NCI-H1417 (cell line): ENCODE measurements at regions not wholly inside any gene's neighbourhood (a gene's known extent, or its start where the extent isn't known, plus 50 kb on each side); places are given as distances from the start of the nearest gene placed in this dataset.
"Not testable (repeated sequence)": the region's sequence is repeated elsewhere in the genome, so short reads cannot be mapped to it uniquely, and the experiment has no call there.

Experiments used
- DNase-seq, 3 experiments: peaks; one replicate each; lab custom pipeline; 2025; lab: John Stamatoyannopoulos, UW

DNA sequence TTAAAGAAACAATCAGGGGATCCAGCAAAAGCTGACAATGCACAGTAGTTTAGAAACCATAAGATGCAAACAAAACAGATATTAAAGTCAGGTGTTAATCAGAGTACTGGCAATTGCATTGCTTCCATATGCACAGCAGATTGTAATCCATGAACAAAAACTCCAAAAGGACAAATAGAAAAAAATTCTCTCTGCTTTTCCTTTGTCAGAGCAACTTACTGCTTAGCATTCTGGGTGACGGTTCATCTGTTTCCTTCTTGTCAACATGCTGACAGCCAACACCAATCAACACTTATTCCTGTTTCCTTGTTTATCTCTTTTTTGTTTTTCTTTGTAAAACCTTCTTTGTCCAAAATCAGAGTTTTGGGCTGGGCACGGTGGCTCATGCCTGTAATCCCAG is 473.1 kb downstream of the XIRP2 start:
- DNase-seq = no peak

DNA sequence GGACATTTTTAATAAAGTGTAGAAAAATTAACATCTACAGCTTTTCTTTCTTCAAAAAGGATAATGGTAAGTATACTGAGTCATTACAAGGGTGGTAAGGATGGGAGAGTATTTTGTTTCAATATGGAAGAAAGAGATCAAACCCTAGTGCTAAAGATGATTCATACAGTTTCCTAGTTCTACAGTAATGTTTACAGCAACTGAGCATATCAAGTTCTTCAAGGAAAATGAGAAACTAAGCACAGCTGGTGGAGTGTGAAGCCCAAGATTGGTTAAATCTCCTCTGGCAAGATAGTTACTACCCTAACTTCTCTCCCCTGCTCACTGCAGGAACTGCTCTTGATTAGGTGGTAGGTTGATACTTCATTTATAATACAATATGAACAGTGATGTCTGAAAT is 467.5 kb downstream of the XIRP2 start:
- no peak for DNase-seq

DNA sequence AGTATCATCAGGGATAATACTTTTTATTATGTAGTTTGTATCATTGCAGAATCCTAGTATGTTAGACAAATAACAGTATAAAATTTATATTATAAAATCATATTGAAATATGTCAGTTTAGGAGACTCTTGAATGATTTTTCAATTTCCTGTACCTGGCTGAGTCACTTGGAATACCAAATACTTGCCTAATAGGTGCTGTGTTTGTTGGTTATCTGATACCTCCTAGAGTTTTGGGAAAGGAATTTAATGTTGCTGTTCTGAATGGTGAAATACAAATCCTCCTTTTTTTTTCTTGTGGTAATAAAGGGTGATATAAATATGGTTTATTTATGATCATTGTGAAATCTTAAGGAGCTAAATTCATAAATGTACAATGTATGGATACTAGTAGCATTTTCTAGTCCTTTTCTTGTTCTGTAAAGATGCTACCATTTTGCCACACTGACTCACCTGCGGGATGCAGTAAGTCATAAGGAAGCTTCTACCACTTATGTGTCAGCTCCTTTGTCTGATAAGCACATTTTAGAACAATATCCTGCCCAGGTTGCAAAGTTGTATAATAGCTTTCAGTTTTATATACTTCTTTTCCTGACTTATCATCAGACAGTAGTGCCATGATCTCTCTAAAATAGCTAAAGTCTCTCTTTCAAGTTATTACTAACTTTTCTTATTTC is 465.5 kb downstream of the XIRP2 start:
- DNase-seq = no peak

DNA sequence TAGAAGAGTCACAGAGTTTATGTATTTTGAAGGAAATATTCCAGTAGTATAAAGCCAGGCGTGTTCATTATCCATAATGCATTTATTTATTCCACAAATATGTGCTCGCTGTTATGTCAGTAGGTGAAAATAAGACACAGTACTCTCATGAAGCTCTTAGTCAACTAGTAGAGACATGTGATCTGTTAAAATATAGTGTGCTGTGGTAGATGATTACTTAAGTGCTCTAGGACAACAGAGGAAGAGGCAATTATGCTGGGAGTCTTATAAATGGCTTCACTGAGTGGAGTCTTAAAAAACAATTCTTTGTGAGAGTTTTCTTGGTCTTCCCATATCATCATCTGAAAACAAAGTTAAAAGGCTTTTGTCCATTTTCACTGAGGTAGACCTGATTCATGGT is 457.3 kb downstream of the XIRP2 start:
- peak in 2 of 3 experiments; percentile 16 to 69 for DNase-seq

DNA sequence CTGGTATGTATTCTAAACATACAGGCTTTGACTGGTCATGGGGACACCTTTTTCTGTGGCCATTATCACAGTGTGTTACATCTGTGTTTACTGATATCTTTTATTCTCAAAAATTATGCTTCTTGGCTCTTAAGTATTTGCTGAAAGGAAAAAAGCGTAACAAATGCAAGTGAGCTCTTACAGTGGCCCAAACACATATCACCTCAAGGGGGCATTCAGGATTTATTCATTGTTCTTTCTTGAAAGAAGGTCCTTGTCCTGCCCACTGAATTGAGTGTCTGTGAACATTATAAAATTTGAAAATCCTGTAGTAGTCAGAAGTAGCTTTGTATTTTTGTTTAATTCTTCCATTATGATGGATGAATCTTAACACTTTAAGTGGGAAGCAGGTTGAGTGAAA is 454.5 kb downstream of the XIRP2 start:
- DNase-seq = peak in 2 of 3 experiments; percentile 3 to 64

DNA sequence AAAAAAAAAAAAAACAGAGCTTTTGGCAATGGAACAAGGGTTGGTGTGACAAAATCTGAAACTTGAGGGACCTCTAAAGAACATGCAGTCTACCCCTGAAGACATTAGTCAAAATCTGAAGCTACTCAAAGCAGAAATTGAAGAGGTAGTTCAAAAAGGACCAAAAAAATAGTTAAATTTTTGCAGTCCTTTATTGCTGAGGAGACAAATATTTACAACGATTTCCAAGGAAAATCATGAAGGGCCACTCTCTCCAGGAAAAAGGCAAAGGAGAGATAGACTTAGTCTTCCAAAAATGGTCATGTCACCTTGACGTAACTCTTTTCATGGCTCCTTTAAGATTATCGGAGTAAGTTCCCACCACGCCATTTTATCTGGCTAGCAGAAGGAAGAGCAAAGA is 452.0 kb downstream of the XIRP2 start:
- DNase-seq = no peak

DNA sequence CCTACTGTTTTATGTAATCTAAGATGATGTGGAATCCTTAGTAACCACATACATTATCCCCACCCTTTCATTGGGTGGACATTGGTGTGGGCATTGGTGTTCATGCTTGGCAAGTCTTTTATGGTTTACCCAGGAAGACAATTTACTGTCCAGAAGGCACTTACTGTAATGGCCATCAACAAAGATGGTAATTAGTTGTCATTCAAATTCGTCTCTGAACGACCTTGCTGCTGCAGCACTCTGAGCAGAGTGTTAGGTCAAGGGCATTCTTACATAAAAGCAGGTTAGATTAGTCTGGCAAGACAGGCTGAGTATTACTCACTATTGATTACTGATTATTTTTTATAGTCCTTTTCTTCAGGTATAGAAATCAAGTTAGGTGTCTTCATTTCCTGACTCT is 447.9 kb downstream of the XIRP2 start:
- peak in 2 of 3 experiments; percentile 7 to 10 for DNase-seq

DNA sequence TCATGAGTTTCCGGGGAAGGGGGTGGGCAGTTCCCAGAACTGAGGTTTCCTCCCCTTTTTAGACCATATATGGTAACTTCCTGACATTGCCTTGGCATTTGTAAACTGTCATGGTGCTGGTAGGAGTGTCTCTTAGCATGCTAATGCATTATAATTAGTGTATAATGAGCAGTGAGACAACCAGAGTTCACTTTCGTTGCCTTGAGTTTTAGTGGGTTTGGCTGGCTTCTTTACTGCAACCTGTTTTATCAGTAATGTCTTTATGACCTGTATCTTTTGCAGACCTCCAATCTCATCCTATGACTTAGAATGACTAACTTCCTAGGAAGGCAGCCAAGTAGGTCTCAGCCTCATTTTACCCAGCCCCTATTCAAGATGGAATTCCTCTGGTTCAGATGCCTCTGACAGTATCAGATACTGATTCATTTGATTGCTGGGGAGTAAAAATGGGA is 447.3 kb downstream of the XIRP2 start:
- no peak for DNase-seq

DNA sequence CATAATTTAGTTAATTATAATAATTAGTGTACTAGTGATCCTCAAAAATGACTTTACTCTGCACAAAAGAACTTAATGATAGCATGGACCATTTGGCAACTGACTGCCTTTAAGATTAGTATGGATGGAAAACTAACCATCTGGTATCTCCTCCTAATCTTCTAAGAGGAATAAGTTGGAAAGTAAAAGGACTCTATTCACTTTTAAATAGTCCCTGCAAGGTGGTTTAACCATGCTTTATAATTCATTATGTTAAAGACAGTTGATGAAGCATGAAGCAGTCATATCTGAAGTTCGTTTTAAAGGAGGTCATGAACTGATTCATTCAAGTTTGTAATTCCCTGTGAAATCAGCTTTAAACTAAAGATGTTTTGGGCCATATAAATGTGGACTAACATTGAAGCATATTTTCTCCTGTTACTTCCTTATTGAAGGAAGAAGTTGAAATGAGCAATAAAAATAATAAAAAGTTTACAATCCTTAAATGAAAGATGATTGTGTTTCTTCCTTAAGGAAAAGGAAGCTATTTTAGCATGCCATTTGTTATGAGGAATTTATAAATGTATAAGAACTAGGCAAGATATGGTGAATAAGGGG is 446.0 kb downstream of the XIRP2 start:
- DNase-seq = peak in 1 of 3 experiments; percentile 13

DNA sequence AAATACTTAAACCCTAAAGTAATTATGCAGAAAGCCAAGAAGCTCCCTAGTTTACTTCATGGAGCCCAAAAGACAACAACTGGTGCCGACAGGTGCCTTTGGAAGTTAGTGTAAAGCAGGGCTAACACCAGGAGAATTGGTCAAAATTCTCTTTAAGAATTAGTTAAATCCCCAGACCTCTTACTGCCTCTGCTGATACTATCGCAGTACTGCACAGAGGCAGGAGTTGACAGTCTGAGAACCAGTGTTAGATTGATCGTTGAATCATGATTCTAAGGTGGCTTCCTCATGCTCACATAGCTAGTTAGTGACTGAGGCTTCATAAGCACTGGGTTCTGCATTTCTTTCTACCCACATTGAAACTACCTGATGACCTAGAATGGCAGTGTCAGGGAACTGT is 445.0 kb downstream of the XIRP2 start:
- no peak for DNase-seq

DNA sequence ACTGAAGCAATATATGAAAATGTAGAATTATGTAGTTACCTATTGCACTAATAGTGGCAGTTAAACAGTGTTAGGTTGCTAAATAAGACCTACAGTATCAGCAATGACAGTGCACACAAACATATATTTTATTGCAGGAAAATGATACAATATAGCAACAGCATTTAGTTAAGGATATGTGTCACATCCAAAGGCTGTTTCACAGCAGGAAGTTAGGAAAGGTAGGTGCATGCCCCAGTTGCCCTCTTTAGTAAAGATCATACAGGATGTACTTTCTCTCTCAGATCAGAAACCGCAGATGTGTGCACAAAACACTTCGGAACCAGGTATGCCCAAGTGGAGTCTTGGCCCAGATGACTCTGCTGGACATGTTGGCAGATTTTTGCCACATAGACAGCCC is 444.1 kb downstream of the XIRP2 start:
- no peak for DNase-seq

DNA sequence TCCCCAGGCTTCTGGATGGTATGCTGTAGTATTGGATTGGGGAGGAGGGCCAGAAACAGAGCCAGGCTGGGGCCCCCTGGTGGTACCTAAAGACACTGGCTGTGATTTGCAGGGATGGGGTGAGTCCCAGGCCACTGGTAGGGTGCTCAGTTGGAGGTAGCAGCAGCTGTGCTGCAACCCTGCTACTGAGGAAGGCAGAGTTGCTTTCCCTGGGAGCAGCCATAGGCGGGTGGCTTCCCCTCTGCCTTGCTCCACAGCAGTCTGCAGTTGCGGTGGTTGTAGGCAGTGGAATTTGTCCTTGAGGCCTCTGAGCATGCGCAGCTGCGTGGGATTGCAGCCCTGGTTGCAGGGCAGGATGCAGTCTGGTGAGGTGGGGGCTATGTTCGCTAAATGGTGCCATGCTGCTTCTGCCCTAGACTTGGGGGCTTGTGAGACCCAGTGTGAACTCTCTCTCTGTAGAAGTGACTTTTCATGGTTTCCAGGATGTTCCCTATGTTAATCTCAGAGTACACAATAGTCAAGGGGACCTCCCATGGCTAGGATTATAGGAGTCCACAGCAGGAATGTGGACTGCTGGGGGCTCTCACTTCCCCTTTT is 443.5 kb downstream of the XIRP2 start:
- DNase-seq = peak in 1 of 3 experiments; percentile 0

DNA sequence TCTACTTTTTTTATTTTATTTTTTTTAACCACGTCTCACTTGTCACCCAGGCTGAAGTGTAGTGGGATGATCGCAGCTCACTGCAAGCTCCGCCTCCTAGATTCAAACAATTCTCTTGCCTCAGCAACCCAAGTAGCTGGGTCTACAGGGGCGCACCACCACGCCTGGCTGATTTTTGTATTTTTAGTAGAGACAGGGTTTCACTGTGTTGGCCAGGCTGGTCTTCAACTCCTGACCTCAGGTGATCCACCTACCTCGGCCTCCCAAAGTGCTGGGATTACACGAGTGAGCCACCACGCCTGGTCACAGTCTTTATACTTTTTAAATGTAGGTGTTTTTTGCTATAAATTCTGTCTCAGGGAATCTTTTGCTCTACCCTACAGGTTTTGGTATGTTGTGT is 440.5 kb downstream of the XIRP2 start:
- not testable (repeated sequence) for DNase-seq

DNA sequence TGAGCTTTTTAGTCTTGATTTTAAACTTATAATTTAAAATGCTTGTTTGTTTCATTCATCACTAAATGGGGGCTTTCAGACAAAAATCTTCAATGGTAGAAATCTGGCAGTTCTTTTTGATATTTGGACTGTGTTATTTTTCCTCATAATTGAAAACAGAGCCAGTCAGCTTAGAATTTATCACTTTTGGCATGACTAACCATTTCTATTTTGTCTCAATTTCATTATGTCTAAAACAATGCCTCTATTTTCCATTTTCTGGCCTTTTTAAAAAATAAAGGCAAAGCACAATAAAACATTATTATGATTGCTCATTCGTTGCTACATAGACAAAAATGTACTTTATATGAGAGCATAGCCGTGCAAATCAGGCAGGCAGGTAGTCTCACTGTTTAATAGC is 434.5 kb downstream of the XIRP2 start:
- no peak for DNase-seq

DNA sequence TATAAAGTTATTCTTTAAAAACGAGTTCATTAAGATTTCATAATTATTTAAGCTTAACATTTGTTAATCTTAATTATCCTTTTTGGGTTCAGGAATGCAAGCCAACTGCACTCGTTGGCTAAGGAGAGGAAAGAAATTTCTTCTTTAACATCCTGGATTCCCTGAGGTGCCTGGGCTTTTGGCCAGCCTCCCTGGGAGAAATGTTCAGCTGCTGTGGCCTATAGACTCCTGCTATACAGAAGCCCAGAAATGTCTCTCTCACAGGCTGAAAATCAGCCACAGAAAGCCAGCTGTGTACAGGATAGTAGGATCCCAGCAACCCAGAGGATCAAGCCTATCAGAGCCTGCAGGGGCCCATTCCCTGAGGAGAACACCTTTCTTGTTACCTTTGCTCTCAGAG is 430.3 kb downstream of the XIRP2 start:
- no peak for DNase-seq

DNA sequence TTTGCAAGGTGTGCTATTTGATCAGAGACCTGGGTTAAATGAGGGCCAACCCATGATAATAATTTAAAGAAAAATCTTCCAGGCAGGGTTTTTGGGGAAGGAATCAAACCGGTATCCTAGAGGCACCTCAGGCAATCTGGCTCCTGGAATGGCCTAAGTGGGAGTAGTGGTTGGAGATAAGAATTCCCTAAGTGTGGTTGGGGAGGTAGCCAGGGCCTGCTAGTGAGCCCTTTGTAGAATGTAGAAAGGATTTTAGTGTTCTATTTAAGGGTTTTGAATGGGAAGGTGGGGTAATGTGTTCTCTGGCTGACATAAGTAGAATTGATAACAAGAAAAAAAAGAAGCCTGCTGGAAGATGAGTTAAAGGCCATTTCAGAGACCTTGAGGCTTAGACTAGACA is 422.2 kb downstream of the XIRP2 start:
- DNase-seq = no peak
